GM18858 (cell line): ENCODE measurements at regions not wholly inside any gene's neighbourhood (a gene's known extent, or its start where the extent isn't known, plus 50 kb on each side); places are given as distances from the start of the nearest gene placed in this dataset.
A peak's percentile ranks its signal among the peaks of the same experiment; 100 is the strongest.
"Not testable (repeated sequence)": the region's sequence is repeated elsewhere in the genome, so short reads cannot be mapped to it uniquely, and the experiment has no call there.

ENCODE experiments used
- ATAC-seq: cut with Tn5 transposase; IDR thresholded peaks from one replicate; pipeline ENCODE4 v1.9.1; 2021; ENCODE audit not compliant: unreplicated experiment

GRCh38 chr15:20369500-20369899, 172.1 kb downstream of the GOLGA6L6 start:
- no peak for ATAC-seq

GRCh38 chr15:20368974-20369373, 172.6 kb downstream of the GOLGA6L6 start:
- no peak for ATAC-seq

- ATAC-seq, result no peak
Observed at GRCh38 chr15:20367093-20367492, 174.5 kb downstream of the GOLGA6L6 start.

GRCh38 chr15:20363591-20363990, 178.0 kb downstream of the GOLGA6L6 start:
- not testable (repeated sequence) for ATAC-seq

- ATAC-seq, result no peak
Observed at GRCh38 chr15:20361091-20361490, 180.5 kb downstream of the GOLGA6L6 start.

GRCh38 chr15:20358779-20359414, 182.7 kb downstream of the GOLGA6L6 start:
- ATAC-seq, result no peak

- ATAC-seq, result no peak
Observed at GRCh38 chr15:20358066-20358778, 183.4 kb downstream of the GOLGA6L6 start.

GRCh38 chr15:20357481-20358065, 184.0 kb downstream of the GOLGA6L6 start:
- ATAC-seq, result no peak

- no peak for ATAC-seq
Observed at GRCh38 chr15:20356911-20357480, 184.6 kb downstream of the GOLGA6L6 start.

GRCh38 chr15:20356444-20356910, 185.1 kb downstream of the GOLGA6L6 start:
- peak; percentile 63 for ATAC-seq

- ATAC-seq, result no peak
Observed at GRCh38 chr15:20355256-20355868, 186.2 kb downstream of the GOLGA6L6 start.

GRCh38 chr15:20354884-20355223, 186.7 kb downstream of the GOLGA6L6 start:
- not testable (repeated sequence) for ATAC-seq

- no peak for ATAC-seq
Observed at GRCh38 chr15:20353966-20354883, 187.4 kb downstream of the GOLGA6L6 start.

GRCh38 chr15:20352241-20353200, 189.1 kb downstream of the GOLGA6L6 start:
- no peak for ATAC-seq

- ATAC-seq, result no peak
Observed at GRCh38 chr15:20351448-20351971, 190.1 kb downstream of the GOLGA6L6 start.

- ATAC-seq, result no peak
Observed at GRCh38 chr15:20349774-20350498, 191.7 kb downstream of the GOLGA6L6 start.

GRCh38 chr15:20348900-20349773, 192.5 kb downstream of the GOLGA6L6 start:
- no peak for ATAC-seq
